ENCODE measurements at regions not wholly inside any gene's neighbourhood (a gene's known extent, or its start where the extent isn't known, plus 50 kb on each side); places are given as distances from the start of the nearest gene placed in this dataset.

DNA sequence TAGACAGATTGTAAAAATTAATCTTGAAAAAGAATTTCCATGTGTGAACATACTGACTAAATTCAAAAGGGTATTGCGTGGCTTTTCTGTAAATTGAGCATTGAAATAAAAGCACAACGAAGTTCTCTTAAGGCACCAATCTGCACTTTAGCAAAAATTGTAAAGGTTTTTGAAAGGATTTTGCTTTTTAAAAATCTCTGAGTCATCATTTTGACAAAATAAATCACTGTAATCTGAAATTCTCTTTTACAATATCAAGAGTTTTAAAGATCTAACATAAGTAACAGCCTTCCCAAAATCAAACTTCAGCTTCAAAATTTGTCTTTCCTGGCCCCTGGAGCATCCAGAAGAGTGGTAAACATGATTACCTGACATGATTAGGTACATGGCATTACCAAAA, 830.9 kb upstream of the AGA start:
- no peak for DNase-seq

DNA sequence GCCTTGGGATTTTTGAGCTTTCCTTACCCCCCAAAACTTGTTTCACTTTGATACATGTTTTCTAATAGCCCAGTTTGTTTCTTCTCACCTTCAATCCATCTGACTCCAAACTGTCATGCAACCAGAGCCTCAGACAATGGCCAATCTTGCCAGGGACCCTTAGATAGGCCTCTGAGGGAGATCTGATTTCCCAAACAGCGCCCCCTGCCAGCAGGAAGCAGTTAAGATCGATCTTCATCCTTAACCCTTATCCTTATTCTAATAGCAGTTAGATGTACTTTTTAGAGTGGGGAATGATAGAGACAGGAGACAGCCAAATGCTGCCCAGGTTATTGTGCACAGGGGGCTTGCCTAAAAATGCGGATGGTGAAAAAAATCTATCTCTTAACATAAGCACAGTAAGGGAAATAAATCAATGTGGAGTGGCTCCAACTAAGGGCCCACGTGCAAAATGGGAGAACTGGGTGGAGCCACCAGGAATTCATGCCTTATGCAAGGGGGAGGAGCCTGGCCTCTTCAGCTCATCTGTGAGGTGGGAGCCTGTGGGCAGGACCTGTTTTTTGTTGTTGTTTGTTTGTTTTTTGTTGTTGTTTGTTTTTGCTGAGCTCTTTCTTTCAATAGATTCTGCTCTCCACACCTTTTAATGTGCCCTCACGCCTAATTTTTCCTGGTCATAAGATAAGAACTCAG, 833.6 kb upstream of the AGA start:
- no peak for DNase-seq

DNA sequence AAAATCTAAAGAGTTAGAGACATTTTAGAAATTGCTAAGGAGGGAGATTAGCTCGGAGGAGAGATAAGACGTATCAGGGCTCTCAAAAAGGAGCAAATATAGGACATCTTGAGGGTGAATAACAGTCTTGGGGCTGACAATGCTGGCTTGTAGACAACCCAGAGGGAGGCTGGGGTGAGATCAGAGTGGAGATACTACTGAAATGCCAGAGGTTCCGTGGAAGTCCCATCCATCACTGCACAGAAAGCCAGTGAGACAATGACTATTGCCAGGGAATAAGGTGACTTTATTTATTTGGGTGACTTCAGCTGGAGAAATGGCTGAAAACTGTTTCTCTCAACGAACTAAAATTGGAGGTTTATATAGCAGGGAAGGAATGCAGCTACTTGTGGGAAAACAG, 838.1 kb upstream of the AGA start:
- DNase-seq: no peak

DNA sequence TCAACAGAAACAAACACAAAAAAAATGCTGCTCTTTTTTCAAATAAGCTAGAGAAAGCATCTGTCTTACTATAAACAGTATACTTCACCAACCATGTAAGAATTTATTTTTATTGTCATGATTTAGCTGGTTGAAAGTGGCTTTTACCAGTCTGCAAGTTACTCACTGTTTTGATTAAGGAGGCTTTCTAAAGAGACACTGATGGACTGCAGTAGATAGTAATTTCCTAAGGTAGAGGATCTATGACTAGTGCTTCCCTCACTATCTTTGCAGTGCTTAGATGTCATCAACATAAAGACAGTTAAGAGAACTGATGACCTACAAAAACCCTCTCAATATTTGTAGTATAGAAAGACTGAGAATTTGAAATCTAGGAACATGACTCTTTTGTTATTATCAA, 846.2 kb upstream of the AGA start:
- no peak for DNase-seq

DNA sequence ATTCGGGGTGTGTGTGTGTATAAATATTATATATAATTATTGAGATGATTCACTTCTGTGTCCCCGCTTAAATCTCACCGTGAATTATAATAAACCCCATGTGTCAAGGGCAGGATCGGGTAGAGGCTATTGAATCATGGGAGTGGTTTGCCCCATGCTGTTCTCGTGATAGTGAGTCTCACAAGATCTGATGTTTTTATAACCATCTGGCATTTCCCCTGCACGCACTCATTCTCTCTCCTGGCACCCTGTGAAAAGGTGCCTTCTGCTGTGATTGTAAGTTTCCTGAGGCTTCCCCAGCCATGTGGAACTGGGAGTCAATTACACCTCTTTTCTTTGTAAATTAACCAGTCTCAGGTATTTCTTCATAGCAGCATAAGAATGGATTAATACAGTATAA, 851.4 kb upstream of the AGA start:
- no peak for DNase-seq

DNA sequence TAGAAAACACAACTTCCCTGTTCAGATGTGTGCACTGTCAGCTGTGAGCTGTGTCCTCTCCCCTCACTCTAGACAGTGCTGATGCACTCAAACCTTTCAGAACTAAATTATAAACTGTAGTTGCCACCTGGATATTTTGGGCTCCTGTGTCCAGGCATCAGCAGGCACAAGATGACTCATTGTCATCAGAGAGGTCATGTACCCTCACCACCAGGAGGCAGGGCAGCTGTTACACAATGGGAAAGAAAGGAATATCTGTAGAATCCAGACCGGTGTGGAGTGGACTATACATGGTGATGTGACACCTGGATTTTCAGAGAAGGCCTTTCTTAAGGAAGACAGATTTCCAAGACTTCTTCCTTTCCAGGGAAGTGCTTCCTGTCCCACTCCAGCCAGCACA, 854.4 kb upstream of the AGA start:
- no peak for DNase-seq

DNA sequence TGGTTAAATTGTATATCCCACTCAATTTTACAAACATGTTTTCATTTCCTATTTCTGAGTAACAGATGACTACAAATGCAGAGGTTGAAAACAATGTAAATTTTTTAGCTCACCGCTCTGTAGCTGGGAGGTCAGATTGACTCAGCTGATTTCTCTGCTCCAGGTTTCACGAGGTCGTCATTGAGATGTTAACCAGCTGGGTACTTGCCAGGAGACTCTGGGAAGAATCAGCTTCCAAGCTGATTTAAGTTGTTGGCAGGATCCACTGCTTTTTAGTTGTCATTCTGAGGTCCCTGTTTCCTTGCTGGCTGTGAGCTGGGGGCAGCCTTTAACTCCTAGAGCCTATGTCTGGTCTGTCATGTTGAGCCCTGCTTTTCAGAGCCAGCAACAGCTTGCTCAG, 864.3 kb upstream of the AGA start:
- peak in 7 of 51 donors; percentile 1 to 22 (median 7) for DNase-seq

DNA sequence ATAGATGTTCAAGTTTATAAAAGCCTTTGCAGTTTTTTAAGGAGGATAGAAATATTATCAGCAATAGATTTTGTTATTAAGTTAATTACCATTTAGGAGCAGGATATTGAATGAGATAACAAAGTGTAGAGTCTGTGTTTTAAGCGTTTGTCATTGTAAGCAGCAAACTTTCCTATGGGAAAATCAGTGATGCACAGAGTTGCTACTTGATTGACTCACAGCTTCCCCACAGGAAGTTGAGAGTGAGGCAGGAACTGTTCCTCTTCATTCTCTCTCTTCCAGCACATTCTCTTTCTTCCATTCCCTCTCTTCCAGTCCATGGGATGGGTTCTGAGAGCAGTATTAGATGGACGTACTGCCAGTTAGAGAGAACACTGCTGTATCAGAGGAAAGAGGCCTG, 867.7 kb upstream of the AGA start:
- no peak for DNase-seq

DNA sequence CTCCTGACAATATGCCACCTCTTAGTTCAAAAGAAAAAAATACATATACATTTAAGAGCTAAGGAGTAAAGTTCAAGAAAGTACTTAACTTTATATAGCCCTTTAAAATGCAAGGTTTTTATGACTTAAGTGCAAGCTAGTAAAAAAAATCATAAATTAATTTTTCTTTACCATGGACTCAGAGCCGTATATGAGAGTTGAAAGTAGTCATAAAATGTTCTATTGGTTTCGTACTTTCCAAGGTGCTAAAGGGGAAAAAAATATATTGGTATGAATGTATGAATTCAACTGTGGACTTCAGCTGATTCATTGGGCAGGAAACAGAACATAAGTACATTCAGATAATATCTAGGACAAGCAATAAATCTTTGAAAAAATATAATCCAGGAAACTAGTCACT, 869.8 kb upstream of the AGA start:
- no peak for DNase-seq

DNA sequence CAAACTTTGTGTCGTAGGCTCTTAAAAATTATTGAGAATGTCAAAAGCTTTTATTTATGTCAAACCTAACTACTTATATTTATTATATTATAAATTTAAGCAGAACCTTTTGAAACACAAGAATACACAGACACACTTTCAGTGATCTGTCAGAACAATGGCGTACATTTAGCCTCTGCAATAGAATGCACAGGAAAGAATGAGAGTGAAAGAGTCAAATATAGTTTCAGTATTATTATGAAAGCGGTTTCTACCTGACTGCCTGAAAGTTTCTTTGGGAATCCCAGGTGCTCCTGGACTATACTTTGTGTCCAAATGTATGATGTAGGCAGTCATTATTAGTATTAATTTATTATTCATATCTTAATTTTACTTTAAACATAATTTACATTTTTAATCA, 872.0 kb upstream of the AGA start:
- no peak for DNase-seq

DNA sequence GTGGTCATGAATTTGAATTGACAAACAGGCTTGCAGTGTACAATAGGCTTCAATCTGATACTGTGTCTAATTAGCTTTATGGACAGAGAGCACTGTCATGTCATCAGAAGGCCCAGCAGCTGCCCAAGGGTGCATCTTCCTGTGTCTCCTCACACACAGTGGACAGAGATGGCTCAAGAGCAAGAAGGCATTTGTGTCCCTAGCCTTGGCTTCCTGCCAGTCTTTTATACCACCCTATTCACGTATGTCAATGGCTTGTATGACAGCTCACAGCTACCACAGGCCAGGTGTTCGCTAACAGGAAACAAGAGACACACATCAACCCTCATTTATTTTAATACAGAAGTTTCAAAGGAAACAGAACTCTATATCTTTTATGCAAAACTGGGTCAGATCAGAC, 874.0 kb upstream of the AGA start:
- DNase-seq: no peak

DNA sequence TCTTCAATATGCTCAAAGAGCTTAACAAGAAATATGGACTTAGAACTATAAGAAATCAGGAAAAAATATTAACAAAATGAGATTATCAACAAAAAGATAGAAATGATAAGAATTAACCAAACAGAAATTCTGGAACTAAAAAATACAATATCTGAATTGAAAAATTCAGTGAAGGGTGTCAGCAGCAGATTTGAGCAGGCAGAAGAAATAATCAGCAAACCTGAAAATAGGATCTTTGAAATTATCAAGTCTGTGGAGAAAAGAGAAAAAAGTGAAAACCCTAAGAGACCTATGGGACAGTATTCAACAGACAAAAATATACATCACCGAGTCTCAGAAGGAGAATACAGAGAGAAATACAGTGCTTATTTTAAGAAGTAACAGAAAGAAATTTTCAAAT, 877.8 kb upstream of the AGA start:
- no peak for DNase-seq

DNA sequence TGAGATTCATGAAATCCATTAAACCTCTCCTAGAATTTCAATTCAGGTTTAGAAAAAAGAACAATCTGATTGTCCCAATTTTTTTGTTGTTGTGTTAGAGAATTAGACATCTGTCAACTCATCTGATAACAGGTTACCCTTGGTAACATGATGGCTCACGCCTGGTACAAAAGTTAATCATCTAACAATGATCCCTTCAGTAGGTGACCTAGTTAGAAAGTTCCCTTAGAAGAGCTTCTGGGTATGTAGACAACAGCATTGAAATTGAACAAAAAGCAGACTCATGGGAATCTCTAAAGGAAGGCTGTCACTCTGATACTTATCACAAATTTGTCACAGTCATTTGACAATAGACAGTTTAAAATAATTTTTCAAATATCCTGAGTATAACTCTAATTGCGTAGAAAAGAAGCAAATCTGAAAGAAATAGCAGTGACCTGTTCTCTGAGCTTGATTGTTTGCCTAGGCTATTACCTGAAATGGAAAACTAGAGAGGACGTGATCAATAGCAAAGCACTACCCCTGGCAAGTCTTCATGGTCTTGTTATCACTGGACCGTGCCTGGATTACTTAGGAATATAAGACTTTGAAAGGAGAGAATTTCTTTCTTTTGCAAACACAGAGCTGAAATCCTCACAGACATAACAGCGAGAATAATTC, 880.4 kb upstream of the AGA start:
- DNase-seq: no peak

DNA sequence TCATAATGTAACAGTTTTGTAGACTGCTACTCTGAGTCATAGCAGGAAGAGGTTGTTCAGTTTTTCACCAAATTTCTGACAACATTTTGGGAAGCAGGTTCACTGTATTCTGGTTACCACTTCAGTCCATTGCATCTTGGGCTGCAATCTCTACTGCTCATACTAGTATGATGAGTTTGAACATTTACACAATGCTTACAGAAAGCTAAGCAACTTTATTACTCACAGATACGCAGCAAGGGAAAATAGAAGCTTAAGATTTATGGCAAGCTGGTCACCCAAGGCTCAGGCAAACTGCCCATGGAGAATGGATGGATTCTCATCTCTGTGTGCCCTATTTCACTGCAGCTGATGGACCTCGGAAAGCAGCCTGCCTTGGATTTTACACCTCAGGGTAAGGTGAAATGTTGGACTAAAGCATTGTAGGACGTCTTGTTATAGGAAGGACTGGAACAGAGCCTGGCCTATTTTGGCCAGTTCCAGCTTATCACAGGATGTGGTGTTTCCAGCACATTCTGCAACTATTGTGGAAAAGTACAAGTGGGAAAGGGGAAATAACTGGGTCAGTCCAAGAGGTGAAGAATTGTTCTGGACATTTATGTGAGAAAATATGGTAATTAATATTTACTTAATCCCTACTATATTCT, 887.1 kb upstream of the AGA start:
- no peak for DNase-seq

DNA sequence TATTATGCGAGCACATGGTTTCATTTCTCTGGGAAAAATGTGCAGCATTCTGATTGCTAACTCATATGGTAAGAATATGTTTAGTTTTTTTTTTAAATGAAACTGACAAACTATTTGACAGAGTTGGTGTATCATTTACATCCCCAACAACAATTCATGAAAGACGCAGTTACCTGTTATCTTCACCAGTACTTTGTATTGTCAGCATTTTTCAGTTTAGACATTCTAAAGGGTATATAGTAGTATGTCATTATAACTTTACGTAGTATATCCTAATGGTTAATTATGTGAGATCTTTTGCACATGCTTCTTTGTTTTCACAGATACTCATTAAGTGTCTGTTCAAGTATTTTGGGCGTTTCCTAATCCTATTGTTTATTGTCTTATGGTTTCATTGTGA, 891.1 kb upstream of the AGA start:
- no peak for DNase-seq

DNA sequence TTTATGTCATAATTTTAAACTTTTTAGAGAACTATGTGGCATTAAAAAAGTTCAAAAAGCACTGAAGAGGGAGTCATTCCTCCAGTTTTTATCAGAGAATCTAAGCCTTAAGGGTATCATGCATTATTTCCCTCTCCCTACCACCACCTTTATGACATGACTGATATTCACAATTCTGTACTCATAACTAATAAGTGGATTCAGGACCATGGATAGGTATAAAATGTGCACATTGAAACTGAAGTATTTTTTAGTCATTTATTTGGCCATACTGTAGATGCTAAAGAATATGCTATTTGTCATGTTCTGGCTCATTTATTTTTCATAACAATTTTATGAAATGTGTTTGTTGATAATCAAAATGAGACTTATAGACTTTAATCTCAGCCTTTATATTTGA, 897.5 kb upstream of the AGA start:
- DNase-seq: no peak

DNA sequence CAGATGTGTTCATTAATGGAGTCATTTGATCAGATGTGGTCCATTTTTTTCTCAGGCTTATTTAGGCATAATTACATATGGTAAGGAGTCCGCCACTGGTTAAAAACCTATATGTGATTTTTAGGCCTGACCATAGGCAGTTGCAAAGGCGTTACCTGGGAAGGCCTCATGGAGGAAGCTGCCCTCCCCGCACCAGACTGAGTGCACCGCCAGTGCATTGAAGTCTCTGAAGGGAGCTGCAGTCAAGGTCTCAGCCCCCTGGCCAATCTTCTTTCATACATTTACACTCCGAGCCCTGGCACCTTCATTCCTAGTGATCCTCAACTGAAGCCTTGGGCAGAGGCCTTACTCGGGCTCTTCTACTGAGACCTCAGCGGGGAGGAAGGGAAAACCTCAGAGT, 898.2 kb upstream of the AGA start:
- DNase-seq: no peak

DNA sequence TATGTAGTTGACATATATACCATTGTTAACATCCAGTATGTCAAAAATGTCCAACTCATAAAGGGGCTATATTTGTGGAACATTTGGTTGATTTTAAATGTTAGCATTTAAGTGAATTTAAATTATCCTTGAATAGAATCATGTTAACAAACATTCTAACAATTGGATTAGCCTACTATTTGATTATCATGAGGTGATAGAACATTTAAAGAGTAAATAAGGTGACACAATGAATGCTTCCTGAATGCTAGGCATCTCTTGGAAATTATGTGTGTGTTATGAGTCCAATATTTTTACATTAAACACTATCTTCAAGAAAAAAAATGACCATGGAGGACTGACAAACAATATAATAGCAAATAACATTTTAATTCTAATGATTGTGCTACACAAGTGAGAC, 901.9 kb upstream of the AGA start:
- no peak for DNase-seq

DNA sequence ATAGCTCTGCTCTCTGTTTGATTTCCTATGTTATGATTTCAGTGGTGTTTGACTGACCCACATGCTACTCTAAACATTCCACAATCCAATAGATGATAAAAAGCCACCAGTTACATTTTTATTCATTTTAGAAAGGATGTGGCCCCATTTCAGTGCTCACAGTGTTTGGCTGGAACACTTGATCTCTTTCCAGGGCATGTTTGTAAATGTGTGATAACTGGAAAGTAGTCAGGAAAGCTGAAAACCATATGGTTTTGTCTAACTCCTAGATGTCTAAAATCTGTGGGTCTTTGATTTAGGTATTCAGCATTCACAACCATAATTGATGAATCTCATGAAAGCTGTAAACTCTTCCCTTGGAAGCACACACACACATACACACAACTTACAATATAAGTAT, 904.9 kb upstream of the AGA start:
- no peak for DNase-seq

DNA sequence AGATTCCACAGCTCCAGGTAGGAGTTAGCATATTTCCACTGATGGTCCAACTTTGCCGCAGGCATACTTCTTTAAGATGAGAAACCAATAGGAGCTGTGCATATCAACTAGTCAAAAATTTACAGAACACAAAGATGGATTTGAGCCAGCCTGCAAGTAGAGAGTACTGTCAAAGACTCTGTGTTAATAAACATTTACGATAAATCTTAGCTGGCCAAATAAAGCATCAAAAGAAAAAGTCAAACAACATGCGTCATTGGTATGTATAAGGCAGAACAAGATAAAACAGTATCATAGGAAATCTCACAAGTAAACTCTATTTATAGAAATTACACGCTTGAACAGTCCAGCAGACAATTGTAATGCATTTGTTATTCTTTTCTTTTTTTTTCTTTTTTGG, 907.4 kb upstream of the AGA start:
- no peak for DNase-seq

DNA sequence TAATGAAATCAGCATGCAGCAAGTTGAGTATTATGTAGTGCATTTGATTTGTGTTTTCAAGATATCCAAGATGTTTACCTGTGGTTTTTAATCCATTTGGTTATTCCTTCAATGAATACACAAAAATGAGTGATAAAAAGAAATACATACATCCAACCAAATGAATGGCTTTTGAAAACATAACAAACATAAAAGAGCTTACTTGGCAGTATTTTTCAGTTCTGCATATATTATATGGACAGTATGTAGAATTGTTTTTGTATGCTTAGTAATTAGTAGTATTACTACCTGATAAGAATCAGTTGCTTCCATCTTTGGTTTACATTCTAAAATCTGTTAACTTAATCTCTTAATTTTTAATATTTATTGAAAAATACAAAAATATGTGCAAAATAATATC, 908.9 kb upstream of the AGA start:
- DNase-seq: no peak

DNA sequence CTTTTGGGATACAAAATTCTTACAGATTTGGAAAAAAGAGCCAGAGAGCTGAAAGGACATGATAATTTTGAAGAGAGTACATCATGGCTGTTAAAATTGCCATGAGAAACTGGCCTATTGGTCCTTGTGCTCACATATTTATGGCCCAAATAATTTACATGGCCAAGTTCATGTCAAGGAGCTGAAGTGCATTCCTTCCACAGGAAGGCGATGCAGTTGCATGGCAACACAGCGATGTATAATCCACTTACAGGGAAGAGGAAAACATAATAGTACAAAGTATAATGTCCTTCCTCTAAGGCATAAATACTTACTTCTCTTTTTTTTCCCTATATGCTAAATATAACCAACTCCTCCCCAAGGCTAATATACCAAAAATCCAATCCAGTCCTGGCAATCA, 914.5 kb upstream of the AGA start:
- no peak for DNase-seq

DNA sequence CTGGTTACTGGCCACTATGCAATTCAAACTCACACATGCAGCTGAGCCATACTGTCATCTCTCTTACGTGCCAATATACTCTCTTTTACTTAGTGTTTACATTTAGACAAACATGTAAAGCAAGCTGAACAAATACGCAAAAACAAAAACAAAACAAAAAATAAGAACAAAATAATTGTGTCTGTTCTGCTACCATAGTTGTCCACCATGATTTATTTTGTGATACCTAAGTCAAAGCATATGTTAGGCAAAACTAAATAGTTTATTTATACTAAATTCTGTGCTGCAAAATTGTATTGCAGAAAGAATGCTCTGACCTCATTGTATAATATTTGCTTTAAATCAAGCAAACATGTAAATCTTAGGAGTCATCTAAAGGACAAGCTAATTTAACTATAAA, 943.2 kb upstream of the AGA start:
- DNase-seq: no peak

Measured in hypothalamus (tissue), 51 donors.